HCT116 (cell line): ENCODE measurements at regions not wholly inside any gene's neighbourhood (a gene's known extent, or its start where the extent isn't known, plus 50 kb on each side); places are given as distances from the start of the nearest gene placed in this dataset.

Source experiments
- ATAC-seq: fragments of 200-7000 bp; cut with Tn5 transposase; 2 replicates; pipeline ENCODE4 v1.9.1; 2020; ENCODE audit warnings: mild to moderate bottlenecking, moderate library complexity
- BruUV-seq: library from RNA; stranded (reverse); fragments of 400-500 nt; replicated peaks from 2 replicates; lab custom pipeline; 2021; lab: Mats Ljungman, UMichigan
- CTCF ChIA-PET: fragments of 300-600 bp; sonication (Branson Sonifier 250); formaldehyde crosslinking; loops from one replicate; lab custom pipeline; 2021; ENCODE audit warnings: antibody characterized with exemption; lab: Charles Lee
- POLR2A ChIA-PET: fragments of 300-600, 350-600 bp; sonication (Branson Sonifier 250); formaldehyde crosslinking; loops from one replicate; lab custom pipeline; 2021; ENCODE audit warnings: antibody characterized with exemption; lab: Charles Lee
- RAD21 ChIA-PET, 2 experiments: fragments of 300-600 bp; sonication (Branson Sonifier 250); formaldehyde crosslinking; loops; one replicate each; lab custom pipeline; 2023; ENCODE audit warnings: low total read pairs in 2 of 2; ENCODE audit not compliant: uncharacterized antibody in 2 of 2, unreplicated experiment in 2 of 2, low non-redundant PET in 1 of 2; lab: Charles Lee
- DNase-seq: peaks from one replicate; pipeline ENCODE4 v3.0.0-alpha.2; 2010; ENCODE audit warnings: low read depth, low spot score
- H2AFZ ChIP-seq: fragments of 200-600 bp; shearing (Covaris generic), sonication (generic); 2 replicates; pipeline ENCODE4 v1.6.1; 2017; ENCODE audit warnings: low read depth, mixed run types, mixed read lengths, antibody characterized with exemption, low read length; ENCODE audit not compliant: poor library complexity, severe bottlenecking
- H3K27ac ChIP-seq: 2 replicates; pipeline ENCODE4 v1.5.1; 2012; ENCODE audit warnings: low read depth, low read length
- H3K27me3 ChIP-seq: fragments of 200-600 bp; sonication (generic); 2 replicates; pipeline ENCODE4 v1.6.1; 2016; ENCODE audit warnings: mixed run types, low read length, mixed read lengths; ENCODE audit not compliant: insufficient read depth
- H3K36me3 ChIP-seq, 2 experiments: fragments of 200-500 bp in 1 of 2; fragments of 200-600 bp in 1 of 2; sonication (Bioruptor generic) in 1 of 2; sonication (generic) in 1 of 2; 2 replicates each; pipeline versions ENCODE4 v1.5.1 to v1.6.1; 2014 to 2016; ENCODE audit warnings: low read length in 2 of 2, inconsistent platforms in 1 of 2, mixed read lengths in 1 of 2, mixed run types in 1 of 2; ENCODE audit not compliant: insufficient read depth in 2 of 2, control insufficient read depth in 1 of 2
- H3K4me1 ChIP-seq, 2 experiments: fragments of 200-600 bp in 1 of 2; sonication (generic) in 1 of 2; 2 replicates each; pipeline versions ENCODE4 v1.5.1 to v1.6.1; 2012 to 2017; ENCODE audit warnings: low read length in 2 of 2, inconsistent platforms in 1 of 2, mild to moderate bottlenecking in 1 of 2, mixed read lengths in 1 of 2, mixed run types in 1 of 2, moderate library complexity in 1 of 2; ENCODE audit not compliant: insufficient read depth in 2 of 2, control insufficient read depth in 1 of 2
- H3K4me2 ChIP-seq: fragments of 200-600 bp; sonication (generic); 2 replicates; pipeline ENCODE4 v1.6.1; 2017; ENCODE audit warnings: mixed run types, low read length, mixed read lengths
- H3K4me3 ChIP-seq, 2 experiments: fragments of 200-600 bp in 1 of 2; sonication (generic) in 1 of 2; replicated peaks in 1 of 2; 2 replicates each; pipeline ENCODE4 v1.5.1; 2011 to 2016; ENCODE audit warnings: low read length in 2 of 2, control low read depth in 1 of 2, low read depth in 1 of 2, mild to moderate bottlenecking in 1 of 2, mixed read lengths in 1 of 2, mixed run types in 1 of 2
- H3K79me2 ChIP-seq: fragments of 200-600 bp; sonication (generic); 2 replicates; pipeline ENCODE4 v1.6.1; 2017; ENCODE audit warnings: mild to moderate bottlenecking, mixed run types, low read length, moderate library complexity, mixed read lengths; ENCODE audit not compliant: insufficient read depth
- H3K9ac ChIP-seq: fragments of 200-600 bp; sonication (generic); 2 replicates; pipeline ENCODE4 v1.6.1; 2016; ENCODE audit warnings: low read length, mixed read lengths
- H3K9me2 ChIP-seq: fragments of 200-600 bp; sonication (generic), shearing (Covaris generic); 2 replicates; pipeline ENCODE4 v1.6.1; 2017; ENCODE audit warnings: mixed run types, mild to moderate bottlenecking, moderate library complexity; ENCODE audit not compliant: insufficient read depth
- H3K9me3 ChIP-seq, 2 experiments: fragments of 200-500 bp in 1 of 2; fragments of 200-600 bp in 1 of 2; sonication (Bioruptor generic) in 1 of 2; sonication (generic) in 1 of 2; 2 replicates each; pipeline ENCODE4 v1.6.1; 2014 to 2017; ENCODE audit warnings: low read length in 2 of 2, mixed read lengths in 2 of 2, inconsistent platforms in 1 of 2, low read depth in 1 of 2, mild to moderate bottlenecking in 1 of 2, mixed run types in 1 of 2, moderate library complexity in 1 of 2; ENCODE audit not compliant: control insufficient read depth in 1 of 2, insufficient read depth in 1 of 2
- H4K20me1 ChIP-seq: fragments of 200-600 bp; sonication (generic), shearing (Covaris generic); 2 replicates; pipeline ENCODE4 v1.6.1; 2017; ENCODE audit warnings: mixed run types, mild to moderate bottlenecking, moderate library complexity; ENCODE audit not compliant: insufficient read depth
- ATF3 ChIP-seq: IDR thresholded peaks from 2 replicates; pipeline ENCODE4 v1.6.1; 2012
- CEBPB ChIP-seq: IDR thresholded peaks from 2 replicates; pipeline ENCODE4 v1.6.1; 2012; ENCODE audit warnings: low read depth
- CTCF ChIP-seq, 3 experiments: fragments of 200-600 bp in 1 of 3; sonication (generic) in 1 of 3; IDR thresholded peaks in 2 of 3; conservative IDR thresholded peaks in 1 of 3; 2 replicates each; pipeline ENCODE4 v1.5.1; 2012 to 2017; ENCODE audit warnings: low read depth in 2 of 3, low read length in 2 of 3, antibody characterized with exemption in 1 of 3, borderline replicate concordance in 1 of 3, control low read depth in 1 of 3, mild to moderate bottlenecking in 1 of 3, mixed read lengths in 1 of 3, mixed run types in 1 of 3, moderate library complexity in 1 of 3; ENCODE audit not compliant: insufficient read depth in 1 of 3
- ELF1 ChIP-seq: IDR thresholded peaks from 2 replicates; pipeline ENCODE4 v1.6.1; 2012; ENCODE audit warnings: low read depth, borderline replicate concordance
- EZH2phosphoT487 ChIP-seq: fragments of 200-600 bp; IDR thresholded peaks from 2 replicates; pipeline ENCODE4 v1.6.1; 2018; ENCODE audit warnings: antibody characterized with exemption, borderline replicate concordance
- FOSL1 ChIP-seq: IDR thresholded peaks from 2 replicates; pipeline ENCODE4 v1.6.1; 2012; ENCODE audit warnings: low read depth
- JUND ChIP-seq: IDR thresholded peaks from 2 replicates; pipeline ENCODE4 v1.6.1; 2012
- POLR2A ChIP-seq: IDR thresholded peaks from 2 replicates; pipeline ENCODE4 v1.7.0; 2011; ENCODE audit warnings: borderline replicate concordance; ENCODE audit not compliant: insufficient read depth, insufficient read length; ENCODE audit errors: extremely low read depth
- POLR2AphosphoS5 ChIP-seq: IDR thresholded peaks from 2 replicates; pipeline ENCODE4 v1.6.1; 2011; ENCODE audit warnings: mild to moderate bottlenecking, low read depth, low read length, moderate library complexity
- RAD21 ChIP-seq: IDR thresholded peaks from 2 replicates; pipeline ENCODE4 v1.6.1; 2012; ENCODE audit warnings: low read depth, mild to moderate bottlenecking
- REST ChIP-seq: IDR thresholded peaks from 2 replicates; pipeline ENCODE4 v1.6.1; 2012; ENCODE audit warnings: low read depth
- SIN3A ChIP-seq: IDR thresholded peaks from 2 replicates; pipeline ENCODE4 v1.6.1; 2012; ENCODE audit warnings: low read depth
- SP1 ChIP-seq: IDR thresholded peaks from 2 replicates; pipeline ENCODE4 v1.6.1; 2012; ENCODE audit warnings: low read depth
- YY1 ChIP-seq: IDR thresholded peaks from 2 replicates; pipeline ENCODE4 v1.6.1; 2011; ENCODE audit warnings: low read length, low read depth, moderate library complexity, mild to moderate bottlenecking; ENCODE audit not compliant: insufficient replicate concordance; ENCODE audit errors: extremely low read depth
- ZBTB33 ChIP-seq: IDR thresholded peaks from 2 replicates; pipeline ENCODE4 v1.6.1; 2011; ENCODE audit warnings: mild to moderate bottlenecking, low read length, moderate library complexity; ENCODE audit not compliant: insufficient replicate concordance; ENCODE audit errors: extremely low read depth
- intact Hi-C: fragments of 100-400 bp; cut with micrococcal nuclease; formaldehyde crosslinking; loops from 2 replicates; pipeline ENCODE4 v1.10.0; 2022

- CTCF ChIA-PET, result no interaction called here
- BruUV-seq, result no TSS peak
- Histone ChIP-seq H3K27me3 (no peaks in the 10 kb centered on the region), H3K4me3 (no peak overlapping the region), H3K4me2 (no peak overlapping the region), H4K20me1 (no peaks in the 10 kb centered on the region), H3K9me3 (no peaks in the 10 kb centered on the region), H3K9me2 (no peaks in the 10 kb centered on the region), H2AFZ (no peak overlapping the region), H3K4me1 (no peaks in the 10 kb centered on the region), H3K79me2 (no peaks in the 10 kb centered on the region), H3K27ac (no peak overlapping the region), H3K9ac (no peak overlapping the region), H3K36me3 (no peaks in the 10 kb centered on the region)
- ATAC-seq, result no peak
- POLR2A ChIA-PET, result no interaction called here
- TF ChIP-seq ELF1 (no peak), ATF3 (no peak), FOSL1 (no peak), REST (no peak), RAD21 (no peak), JUND (no peak), CTCF (IDR thresholded peaks at IDR 0.05 in 2 of 3, conservative IDR thresholded peaks at IDR 0.05 in 1 of 3; ENCODE audit: borderline replicate concordance in 1 of 3, insufficient read depth in 1 of 3, low read depth in 2 of 3, low read length in 2 of 3) (no peak), SIN3A (no peak), EZH2phosphoT487 (no peak), ZBTB33 (no peak), CEBPB (no peak), POLR2A (no peak), YY1 (no peak), SP1 (no peak), POLR2AphosphoS5 (no peak)
- RAD21 ChIA-PET, result no interaction called here
- intact Hi-C loops, result no loop called here
- no peak for DNase-seq
Measured at GRCh38 chr9:106728860-106729259, 134.1 kb upstream of the ZNF462 start.
